ENCODE measurements at regions not wholly inside any gene's neighbourhood (a gene's known extent, or its start where the extent isn't known, plus 50 kb on each side); places are given as distances from the start of the nearest gene placed in this dataset.
"Not testable (repeated sequence)": the region's sequence is repeated elsewhere in the genome, so short reads cannot be mapped to it uniquely, and the experiment has no call there.

- no peak for DNase-seq
Measured at GRCh38 chr3:10628891-10629670, 123.7 kb upstream of the ATP2B2 start.

GRCh38 chr3:10629671-10630040, 124.3 kb upstream of the ATP2B2 start:
- DNase-seq: no peak

GRCh38 chr3:10631224-10631623, 125.8 kb upstream of the ATP2B2 start:
- no peak for DNase-seq

- DNase-seq: no peak
Measured at GRCh38 chr3:10632125-10632524, 126.7 kb upstream of the ATP2B2 start.

GRCh38 chr3:10632741-10633140, 127.4 kb upstream of the ATP2B2 start:
- no peak for DNase-seq

GRCh38 chr3:10635446-10636076, 130.2 kb upstream of the ATP2B2 start:
- no peak for DNase-seq

- no peak for DNase-seq
Measured at GRCh38 chr3:10637342-10637741, 132.0 kb upstream of the ATP2B2 start.

- DNase-seq: no peak
Measured at GRCh38 chr3:10638466-10638865, 133.1 kb upstream of the ATP2B2 start.

- no peak for DNase-seq
Measured at GRCh38 chr3:10641760-10642159, 136.4 kb upstream of the ATP2B2 start.

- no peak for DNase-seq
Measured at GRCh38 chr3:10644189-10644588, 138.8 kb upstream of the ATP2B2 start.

GRCh38 chr3:10645800-10646199, 140.4 kb upstream of the ATP2B2 start:
- no peak for DNase-seq

- no peak for DNase-seq
Measured at GRCh38 chr3:10646531-10647335, 141.3 kb upstream of the ATP2B2 start.

GRCh38 chr3:10647376-10647775, 142.0 kb upstream of the ATP2B2 start:
- DNase-seq: no peak

- no peak for DNase-seq
Measured at GRCh38 chr3:10648181-10648580, 142.8 kb upstream of the ATP2B2 start.

- not testable (repeated sequence) for DNase-seq
Measured at GRCh38 chr3:10649463-10649862, 144.1 kb upstream of the ATP2B2 start.

GRCh38 chr3:10651506-10651905, 146.1 kb upstream of the ATP2B2 start:
- DNase-seq: no peak

- no peak for DNase-seq
Measured at GRCh38 chr3:10653241-10653640, 147.9 kb upstream of the ATP2B2 start.

GRCh38 chr3:10653866-10654611, 148.7 kb upstream of the ATP2B2 start:
- DNase-seq: no peak

GRCh38 chr3:10655105-10655504, 149.7 kb upstream of the ATP2B2 start:
- no peak for DNase-seq

GRCh38 chr3:10657339-10657738, 152.0 kb upstream of the ATP2B2 start:
- DNase-seq: not testable (repeated sequence)

- DNase-seq: no peak
Measured at GRCh38 chr3:10665592-10665991, 150.4 kb upstream of the SLC6A11 start.

- no peak for DNase-seq
Measured at GRCh38 chr3:10666621-10667020, 149.4 kb upstream of the SLC6A11 start.

- no peak for DNase-seq
Measured at GRCh38 chr3:10667269-10667668, 148.8 kb upstream of the SLC6A11 start.

Data from NCI-H1092 treated with DMSO at 0.1 percent for 48 hours (cell line).